Panc1 (cell line): ENCODE measurements at regions not wholly inside any gene's neighbourhood (a gene's known extent, or its start where the extent isn't known, plus 50 kb on each side); places are given as distances from the start of the nearest gene placed in this dataset.

Source experiments
- ATAC-seq: fragments of 200-7000 bp; cut with Tn5 transposase; 2 replicates; pipeline ENCODE4 v1.9.1; 2020; ENCODE audit warnings: mild to moderate bottlenecking, moderate library complexity
- BruUV-seq: library from RNA; stranded (reverse); fragments of 400-500 nt; replicated peaks from 2 replicates; lab custom pipeline; 2021; lab: Mats Ljungman, UMichigan
- CTCF ChIA-PET: fragments of 300-600 bp; sonication (Branson Sonifier 250); formaldehyde crosslinking; loops from one replicate; lab custom pipeline; 2022; ENCODE audit warnings: antibody characterized with exemption; lab: Charles Lee
- POLR2A ChIA-PET: fragments of 300-600 bp; sonication (Branson Sonifier 250); formaldehyde crosslinking; loops from one replicate; lab custom pipeline; 2022; ENCODE audit warnings: antibody characterized with exemption; lab: Charles Lee
- DNase-seq: peaks from one replicate; pipeline ENCODE4 v3.0.0-alpha.2; 2010; ENCODE audit warnings: low read depth, low spot score
- H3K27ac ChIP-seq: 2 replicates; pipeline ENCODE4 v1.5.1; 2011; ENCODE audit warnings: mild to moderate bottlenecking, low read length, inconsistent platforms
- H3K27me3 ChIP-seq: fragments of 200-500 bp; sonication (Bioruptor generic); 2 replicates; pipeline ENCODE4 v1.6.0; 2014; ENCODE audit warnings: low read length, inconsistent platforms; ENCODE audit not compliant: control insufficient read depth, insufficient read depth
- H3K36me3 ChIP-seq: fragments of 200-500 bp; sonication (Bioruptor generic); 2 replicates; pipeline ENCODE4 v1.5.1; 2014; ENCODE audit warnings: inconsistent platforms, mild to moderate bottlenecking, low read length, moderate library complexity; ENCODE audit not compliant: control insufficient read depth, insufficient read depth
- H3K4me1 ChIP-seq: 2 replicates; pipeline ENCODE4 v1.5.1; 2011; ENCODE audit warnings: inconsistent platforms, mild to moderate bottlenecking, low read length, moderate library complexity; ENCODE audit not compliant: control insufficient read depth, insufficient read depth
- H3K4me3 ChIP-seq, 2 experiments: 2 replicates each; pipeline ENCODE4 v1.5.1; 2011 to 2012; ENCODE audit warnings: low read depth in 2 of 2, low read length in 2 of 2, mild to moderate bottlenecking in 2 of 2, inconsistent platforms in 1 of 2, moderate library complexity in 1 of 2
- H3K9me3 ChIP-seq: fragments of 200-500 bp; sonication (Bioruptor generic); 2 replicates; pipeline ENCODE4 v1.5.1; 2014; ENCODE audit warnings: low read depth, mild to moderate bottlenecking, inconsistent platforms, low read length, moderate library complexity; ENCODE audit not compliant: control insufficient read depth, insufficient read depth
- POLR2AphosphoS5 ChIP-seq: IDR thresholded peaks from 2 replicates; pipeline ENCODE4 v1.6.1; 2012; ENCODE audit warnings: mild to moderate bottlenecking, low read depth, low read length, moderate library complexity
- SIN3A ChIP-seq: IDR thresholded peaks from 2 replicates; pipeline ENCODE4 v1.6.1; 2012; ENCODE audit warnings: low read depth, mild to moderate bottlenecking, low read length, moderate library complexity, borderline replicate concordance; ENCODE audit not compliant: insufficient read depth
- TCF7L2 ChIP-seq: IDR thresholded peaks from 2 replicates; pipeline ENCODE4 v1.6.1; 2011; ENCODE audit warnings: mild to moderate bottlenecking, low read depth, low read length, inconsistent platforms
- in situ Hi-C: cut with HindIII; loops from 2 replicates; pipeline ENCODE4 v1.10.0; 2016; ENCODE audit warnings: low sequenced_read_pairs, low pct_unique_long_range_greater_than_20kb
- intact Hi-C: fragments of 100-400 bp; cut with micrococcal nuclease; formaldehyde crosslinking; loops from one replicate; pipeline ENCODE4 v1.10.0; 2022; ENCODE audit not compliant: unreplicated experiment
- TF ChIP-seq, protein P1 (sequence below): fragments of 450-650 bp; IDR thresholded peaks from 2 replicates; pipeline ENCODE4 v1.5.1; 2017; ENCODE audit warnings: mild to moderate bottlenecking
- TF ChIP-seq, protein P2 (sequence below), 2 experiments: IDR thresholded peaks; 2 replicates each; pipeline ENCODE4 v1.6.1; 2011 to 2012; ENCODE audit warnings: low read depth in 2 of 2, control low read depth in 1 of 2, low read length in 1 of 2, mild to moderate bottlenecking in 1 of 2, moderate library complexity in 1 of 2; ENCODE audit not compliant: insufficient read depth in 1 of 2

- in situ Hi-C loops, result no loop called here
Measured at GRCh38 chr6:7475081-7475480, 66.4 kb upstream of the DSP start.

GRCh38 chr6:7479801-7480266 lies 61.6 kb upstream of the DSP start:
- in situ Hi-C loops (no loop called here), intact Hi-C loops (no loop called here)
- TF ChIP-seq, protein P1, sequence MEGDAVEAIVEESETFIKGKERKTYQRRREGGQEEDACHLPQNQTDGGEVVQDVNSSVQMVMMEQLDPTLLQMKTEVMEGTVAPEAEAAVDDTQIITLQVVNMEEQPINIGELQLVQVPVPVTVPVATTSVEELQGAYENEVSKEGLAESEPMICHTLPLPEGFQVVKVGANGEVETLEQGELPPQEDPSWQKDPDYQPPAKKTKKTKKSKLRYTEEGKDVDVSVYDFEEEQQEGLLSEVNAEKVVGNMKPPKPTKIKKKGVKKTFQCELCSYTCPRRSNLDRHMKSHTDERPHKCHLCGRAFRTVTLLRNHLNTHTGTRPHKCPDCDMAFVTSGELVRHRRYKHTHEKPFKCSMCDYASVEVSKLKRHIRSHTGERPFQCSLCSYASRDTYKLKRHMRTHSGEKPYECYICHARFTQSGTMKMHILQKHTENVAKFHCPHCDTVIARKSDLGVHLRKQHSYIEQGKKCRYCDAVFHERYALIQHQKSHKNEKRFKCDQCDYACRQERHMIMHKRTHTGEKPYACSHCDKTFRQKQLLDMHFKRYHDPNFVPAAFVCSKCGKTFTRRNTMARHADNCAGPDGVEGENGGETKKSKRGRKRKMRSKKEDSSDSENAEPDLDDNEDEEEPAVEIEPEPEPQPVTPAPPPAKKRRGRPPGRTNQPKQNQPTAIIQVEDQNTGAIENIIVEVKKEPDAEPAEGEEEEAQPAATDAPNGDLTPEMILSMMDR, result no peak
- TF ChIP-seq TCF7L2, result no peak
- no peak for TF ChIP-seq POLR2AphosphoS5
- TF ChIP-seq SIN3A, result no peak
- TF ChIP-seq, protein P2, sequence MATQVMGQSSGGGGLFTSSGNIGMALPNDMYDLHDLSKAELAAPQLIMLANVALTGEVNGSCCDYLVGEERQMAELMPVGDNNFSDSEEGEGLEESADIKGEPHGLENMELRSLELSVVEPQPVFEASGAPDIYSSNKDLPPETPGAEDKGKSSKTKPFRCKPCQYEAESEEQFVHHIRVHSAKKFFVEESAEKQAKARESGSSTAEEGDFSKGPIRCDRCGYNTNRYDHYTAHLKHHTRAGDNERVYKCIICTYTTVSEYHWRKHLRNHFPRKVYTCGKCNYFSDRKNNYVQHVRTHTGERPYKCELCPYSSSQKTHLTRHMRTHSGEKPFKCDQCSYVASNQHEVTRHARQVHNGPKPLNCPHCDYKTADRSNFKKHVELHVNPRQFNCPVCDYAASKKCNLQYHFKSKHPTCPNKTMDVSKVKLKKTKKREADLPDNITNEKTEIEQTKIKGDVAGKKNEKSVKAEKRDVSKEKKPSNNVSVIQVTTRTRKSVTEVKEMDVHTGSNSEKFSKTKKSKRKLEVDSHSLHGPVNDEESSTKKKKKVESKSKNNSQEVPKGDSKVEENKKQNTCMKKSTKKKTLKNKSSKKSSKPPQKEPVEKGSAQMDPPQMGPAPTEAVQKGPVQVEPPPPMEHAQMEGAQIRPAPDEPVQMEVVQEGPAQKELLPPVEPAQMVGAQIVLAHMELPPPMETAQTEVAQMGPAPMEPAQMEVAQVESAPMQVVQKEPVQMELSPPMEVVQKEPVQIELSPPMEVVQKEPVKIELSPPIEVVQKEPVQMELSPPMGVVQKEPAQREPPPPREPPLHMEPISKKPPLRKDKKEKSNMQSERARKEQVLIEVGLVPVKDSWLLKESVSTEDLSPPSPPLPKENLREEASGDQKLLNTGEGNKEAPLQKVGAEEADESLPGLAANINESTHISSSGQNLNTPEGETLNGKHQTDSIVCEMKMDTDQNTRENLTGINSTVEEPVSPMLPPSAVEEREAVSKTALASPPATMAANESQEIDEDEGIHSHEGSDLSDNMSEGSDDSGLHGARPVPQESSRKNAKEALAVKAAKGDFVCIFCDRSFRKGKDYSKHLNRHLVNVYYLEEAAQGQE (IDR thresholded peaks at IDR 0.05; ENCODE audit: insufficient read depth in 1 of 2, low read depth in 2 of 2, low read length in 1 of 2), result no peak
- ChIA-PET POLR2A (no interaction called here), CTCF (interaction anchor here (0.7 kb wide), 1 partner anchor 16 kb away, joined by 4 read pairs; no protein-coding TSS in a partner anchor)
- Histone ChIP-seq H3K4me3 (peak overlapping the region; percentile 17 to 39), H3K27me3 (0 out of 2 replicates have a peak, but pooled peaks cover 2% of the 10 kb centered on the region), H3K36me3 (no peaks in the 10 kb centered on the region), H3K4me1 (no peaks in the 10 kb centered on the region), H3K27ac (no peak overlapping the region), H3K9me3 (no peaks in the 10 kb centered on the region)
- BruUV-seq, result no TSS peak
- DNase-seq (no peak), ATAC-seq (peak; percentile 62)

More at GRCh38 chr6:7475081-7475480, 66.4 kb upstream of the DSP start:
- TF ChIP-seq, protein P1, result no peak
- TF ChIP-seq SIN3A, result no peak
- no peak for TF ChIP-seq TCF7L2
- TF ChIP-seq, protein P2 (IDR thresholded peaks at IDR 0.05; ENCODE audit: insufficient read depth in 1 of 2, low read depth in 2 of 2, low read length in 1 of 2), result no peak
- TF ChIP-seq POLR2AphosphoS5, result no peak
- H3K36me3 ChIP-seq, result no peaks in the 10 kb centered on the region
- ATAC-seq (no peak), DNase-seq (no peak)
- no peak overlapping the region for H3K4me3 ChIP-seq
- no peak overlapping the region for H3K27ac ChIP-seq
- POLR2A ChIA-PET, result interaction anchor here (0.6 kb wide), 1 partner anchor 24 kb away, joined by 3 read pairs; no protein-coding TSS in a partner anchor
- intact Hi-C loops, result no loop called here
- H3K27me3 ChIP-seq, result no peaks in the 10 kb centered on the region
- CTCF ChIA-PET, result no interaction called here
- no TSS peak for BruUV-seq
- no peaks in the 10 kb centered on the region for H3K9me3 ChIP-seq
- no peaks in the 10 kb centered on the region for H3K4me1 ChIP-seq
